ENCODE measurements at regions not wholly inside any gene's neighbourhood (a gene's known extent, or its start where the extent isn't known, plus 50 kb on each side); places are given as distances from the start of the nearest gene placed in this dataset.

GRCh38 chr12:58310368-58310767, 369.0 kb downstream of the ATP23 start:
- Mint-ChIP-seq H3K9me3 (ENCODE audit: unreplicated experiment) (peaks cover 18% of the 10 kb centered on the region), H3K4me1 (ENCODE audit: low read depth, unreplicated experiment) (peaks cover 9% of the 10 kb centered on the region), H3K27ac (ENCODE audit: unreplicated experiment) (no peak overlapping the region), H3K4me3 (ENCODE audit: unreplicated experiment) (no peak overlapping the region), H3K36me3 (ENCODE audit: insufficient read depth, unreplicated experiment) (no peaks in the 10 kb centered on the region), H3K27me3 (ENCODE audit: insufficient read depth, unreplicated experiment) (no peaks in the 10 kb centered on the region)
- TF ChIP-seq, protein P1, sequence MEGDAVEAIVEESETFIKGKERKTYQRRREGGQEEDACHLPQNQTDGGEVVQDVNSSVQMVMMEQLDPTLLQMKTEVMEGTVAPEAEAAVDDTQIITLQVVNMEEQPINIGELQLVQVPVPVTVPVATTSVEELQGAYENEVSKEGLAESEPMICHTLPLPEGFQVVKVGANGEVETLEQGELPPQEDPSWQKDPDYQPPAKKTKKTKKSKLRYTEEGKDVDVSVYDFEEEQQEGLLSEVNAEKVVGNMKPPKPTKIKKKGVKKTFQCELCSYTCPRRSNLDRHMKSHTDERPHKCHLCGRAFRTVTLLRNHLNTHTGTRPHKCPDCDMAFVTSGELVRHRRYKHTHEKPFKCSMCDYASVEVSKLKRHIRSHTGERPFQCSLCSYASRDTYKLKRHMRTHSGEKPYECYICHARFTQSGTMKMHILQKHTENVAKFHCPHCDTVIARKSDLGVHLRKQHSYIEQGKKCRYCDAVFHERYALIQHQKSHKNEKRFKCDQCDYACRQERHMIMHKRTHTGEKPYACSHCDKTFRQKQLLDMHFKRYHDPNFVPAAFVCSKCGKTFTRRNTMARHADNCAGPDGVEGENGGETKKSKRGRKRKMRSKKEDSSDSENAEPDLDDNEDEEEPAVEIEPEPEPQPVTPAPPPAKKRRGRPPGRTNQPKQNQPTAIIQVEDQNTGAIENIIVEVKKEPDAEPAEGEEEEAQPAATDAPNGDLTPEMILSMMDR (IDR thresholded peaks at IDR 0.05; ENCODE audit: insufficient read depth in 1 of 2, low read depth in 1 of 2, low read length in 1 of 2, severe bottlenecking in 1 of 2, unreplicated experiment in 1 of 2) = no peak
- CTCF ChIA-PET = no interaction called here
- no TSS peak for BruUV-seq (replicated peaks)
- Histone ChIP-seq H3K36me3 (ENCODE audit: control insufficient read depth, insufficient read depth, low read length) (no peaks in the 10 kb centered on the region; the same call in 1 of the 2 replicates), H3K9me3 (no peaks in the 10 kb centered on the region), H3K4me1 (peaks cover 9% of the 10 kb centered on the region; the same call in 1 of the 2 replicates), H3K27me3 (replicated peaks; ENCODE audit: control insufficient read depth, insufficient read depth, low read length) (no peaks in the 10 kb centered on the region), H3K4me3 (ENCODE audit: low read depth, low read length) (no peak overlapping the region)
- POLR2A ChIA-PET = no interaction called here
- DNase-seq = no peak
- intact Hi-C loops (cut with micrococcal nuclease; ENCODE audit: unreplicated experiment) = no loop called here

DNA sequence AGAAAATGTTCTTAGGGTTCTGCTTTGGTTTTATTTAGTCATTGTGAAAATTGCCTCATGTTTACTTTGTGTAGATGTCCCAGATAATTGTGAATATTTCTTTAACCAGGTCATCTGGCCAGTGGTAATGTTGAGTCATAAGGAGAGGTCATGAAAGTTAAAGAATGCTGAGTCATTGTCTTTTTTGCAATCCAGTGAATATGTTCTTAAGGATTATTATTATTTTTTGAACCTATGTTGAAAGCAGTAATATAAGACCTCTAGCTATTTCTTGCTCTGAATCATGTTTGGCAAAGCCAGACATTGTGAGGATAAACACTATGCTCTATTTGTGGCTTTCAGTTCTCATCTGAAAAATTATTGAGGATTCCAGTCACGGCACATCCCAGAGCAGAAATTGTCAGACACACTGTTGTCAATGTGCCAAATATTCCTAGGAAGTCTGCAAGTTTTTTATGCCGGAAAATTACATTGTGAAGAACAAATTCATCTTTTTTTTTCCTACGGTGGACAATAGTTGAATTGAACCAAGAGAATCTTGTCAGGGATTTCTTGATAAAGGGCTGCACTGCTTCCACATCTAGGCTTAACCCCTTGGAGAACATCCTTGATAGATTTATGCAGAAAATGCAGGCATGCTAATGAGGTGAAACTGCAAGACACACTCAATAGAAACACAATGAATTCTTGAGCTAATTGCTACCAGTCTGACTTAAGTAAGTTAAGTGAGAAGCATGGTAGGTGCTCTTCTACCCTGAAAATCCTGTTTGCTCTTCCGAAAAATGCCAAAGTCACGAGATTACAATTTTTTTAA, 369.6 kb downstream of the ATP23 start:
- peaks cover 18% of the 10 kb centered on the region for H3K9me3 Mint-ChIP-seq (ENCODE audit: unreplicated experiment)
- H3K4me1 Mint-ChIP-seq (ENCODE audit: low read depth, unreplicated experiment) = peaks cover 9% of the 10 kb centered on the region
- H3K4me1 ChIP-seq = peaks cover 9% of the 10 kb centered on the region; the same call in 1 of the 2 replicates
- DNase-seq = peak in 1 of 2 experiments; percentile 5
- no peak overlapping the region for H3K27ac Mint-ChIP-seq (ENCODE audit: unreplicated experiment)
- H3K4me3 ChIP-seq (ENCODE audit: low read depth, low read length) = no peak overlapping the region
- BruUV-seq (replicated peaks) = no TSS peak
- H3K9me3 ChIP-seq = no peaks in the 10 kb centered on the region
- POLR2A ChIA-PET = no interaction called here
- CTCF ChIA-PET = no interaction called here
- H3K27me3 ChIP-seq (replicated peaks; ENCODE audit: control insufficient read depth, insufficient read depth, low read length) = no peaks in the 10 kb centered on the region
- no peaks in the 10 kb centered on the region; the same call in 1 of the 2 replicates for H3K36me3 ChIP-seq (ENCODE audit: control insufficient read depth, insufficient read depth, low read length)
- H3K4me3 Mint-ChIP-seq (ENCODE audit: unreplicated experiment) = no peak overlapping the region
- intact Hi-C loops (cut with micrococcal nuclease; ENCODE audit: unreplicated experiment) = no loop called here
- H3K36me3 Mint-ChIP-seq (ENCODE audit: insufficient read depth, unreplicated experiment) = no peaks in the 10 kb centered on the region
- H3K27me3 Mint-ChIP-seq (ENCODE audit: insufficient read depth, unreplicated experiment) = no peaks in the 10 kb centered on the region
- TF ChIP-seq, protein P1 (IDR thresholded peaks at IDR 0.05; ENCODE audit: insufficient read depth in 1 of 2, low read depth in 1 of 2, low read length in 1 of 2, severe bottlenecking in 1 of 2, unreplicated experiment in 1 of 2) = no peak

- ChIA-PET CTCF (no interaction called here), POLR2A (no interaction called here)
- no peak for DNase-seq
- TF ChIP-seq, protein P1 (IDR thresholded peaks at IDR 0.05; ENCODE audit: insufficient read depth in 1 of 2, low read depth in 1 of 2, low read length in 1 of 2, severe bottlenecking in 1 of 2, unreplicated experiment in 1 of 2) = no peak
- no peaks in the 10 kb centered on the region; the same call in 1 of the 2 replicates for H3K36me3 ChIP-seq (ENCODE audit: control insufficient read depth, insufficient read depth, low read length)
- Mint-ChIP-seq H3K4me3 (ENCODE audit: unreplicated experiment) (no peak overlapping the region), H3K9me3 (ENCODE audit: unreplicated experiment) (peaks cover 28% of the 10 kb centered on the region), H3K4me1 (ENCODE audit: low read depth, unreplicated experiment) (peaks cover 9% of the 10 kb centered on the region), H3K27ac (ENCODE audit: unreplicated experiment) (no peak overlapping the region), H3K27me3 (ENCODE audit: insufficient read depth, unreplicated experiment) (no peaks in the 10 kb centered on the region), H3K36me3 (ENCODE audit: insufficient read depth, unreplicated experiment) (no peaks in the 10 kb centered on the region)
- no TSS peak for BruUV-seq (replicated peaks)
- H3K4me3 ChIP-seq (ENCODE audit: low read depth, low read length) = no peak overlapping the region
- H3K4me1 ChIP-seq = peaks cover 9% of the 10 kb centered on the region; the same call in 1 of the 2 replicates
- H3K9me3 ChIP-seq = no peaks in the 10 kb centered on the region; the same call in 1 of the 2 replicates
- intact Hi-C loops (cut with micrococcal nuclease; ENCODE audit: unreplicated experiment) = no loop called here
- H3K27me3 ChIP-seq (replicated peaks; ENCODE audit: control insufficient read depth, insufficient read depth, low read length) = no peaks in the 10 kb centered on the region
Measured at GRCh38 chr12:58313091-58313855, 371.9 kb downstream of the ATP23 start.
